Left colon (tissue), 2 donors: ENCODE measurements at regions not wholly inside any gene's neighbourhood (a gene's known extent, or its start where the extent isn't known, plus 50 kb on each side); places are given as distances from the start of the nearest gene placed in this dataset.
"Not testable (repeated sequence)": the region's sequence is repeated elsewhere in the genome, so short reads cannot be mapped to it uniquely, and the experiment has no call there.

Experiments
- ATAC-seq: fragments of 200-7000 bp; cut with Tn5 transposase; one replicate; pipeline ENCODE4 v1.9.1; 2020; ENCODE audit warnings: mild to moderate bottlenecking, moderate library complexity
- DNase-seq, 2 donors: peaks; one replicate each; pipeline ENCODE4 v3.0.0-alpha.2; 2020
- intact Hi-C, 2 donors: fragments of 100-400 bp; cut with DNase I in 1 of 2; cut with micrococcal nuclease in 1 of 2; formaldehyde crosslinking; loops; one replicate each; pipeline versions ENCODE4 v1.11.2 to v1.14.0; 2022; cut with DNase I, micrococcal nuclease
- donor health status: DM: no; HTN: no; CAD: no.
- donor health status: DM: yes; HTN: yes; CAD: no.

- intact Hi-C loops = no loop called here
- DNase-seq (no peak), ATAC-seq (no peak)
These were observed 100.4 kb downstream of the EN1 start for GRCh38 chr2:118747066-118747465.

GRCh38 chr2:118744682-118745181 lies 102.7 kb downstream of the EN1 start:
- intact Hi-C loops, ATAC-seq, DNase-seq: not testable (repeated sequence)

GRCh38 chr2:118738524-118739308 lies 108.7 kb downstream of the EN1 start:
- intact Hi-C loops = no loop called here
- DNase-seq (no peak), ATAC-seq (no peak)

GRCh38 chr2:118738106-118738505 lies 109.3 kb downstream of the EN1 start:
- intact Hi-C loops = no loop called here
- DNase-seq (no peak), ATAC-seq (no peak)

GRCh38 chr2:118737684-118738083 lies 109.8 kb downstream of the EN1 start:
- ATAC-seq (no peak), DNase-seq (no peak)
- intact Hi-C loops = no loop called here

GRCh38 chr2:118732432-118732831 lies 115.0 kb downstream of the EN1 start:
- ATAC-seq (no peak), DNase-seq (no peak)
- intact Hi-C loops = no loop called here

GRCh38 chr2:118731413-118731812 lies 116.0 kb downstream of the EN1 start:
- DNase-seq (no peak), ATAC-seq (no peak)
- intact Hi-C loops = no loop called here

GRCh38 chr2:118730405-118730804 lies 117.0 kb downstream of the EN1 start:
- DNase-seq (no peak), ATAC-seq (no peak)
- intact Hi-C loops = no loop called here

- ATAC-seq = no peak
- no peak for DNase-seq
- intact Hi-C loops = no loop called here
These were observed 117.7 kb downstream of the EN1 start for GRCh38 chr2:118729760-118730159.

- DNase-seq (no peak), ATAC-seq (no peak)
- intact Hi-C loops = no loop called here
These were observed 118.5 kb downstream of the EN1 start for GRCh38 chr2:118728984-118729383.

- intact Hi-C loops = no loop called here
- no peak for DNase-seq
- ATAC-seq = no peak
These were observed 120.6 kb downstream of the EN1 start for GRCh38 chr2:118726821-118727220.

GRCh38 chr2:118723394-118723793 lies 124.1 kb downstream of the EN1 start:
- intact Hi-C loops = no loop called here
- no peak for DNase-seq
- no peak for ATAC-seq

- intact Hi-C loops = no loop called here
- ATAC-seq = no peak
These were observed 124.5 kb downstream of the EN1 start for GRCh38 chr2:118722976-118723375.

GRCh38 chr2:118721817-118722551 lies 125.5 kb downstream of the EN1 start:
- intact Hi-C loops = no loop called here
- DNase-seq = no peak
- no peak for ATAC-seq

More at GRCh38 chr2:118722976-118723375, 124.5 kb downstream of the EN1 start:
- no peak for DNase-seq

- ATAC-seq = no peak
- no peak for DNase-seq
- intact Hi-C loops = no loop called here
These were observed 126.6 kb downstream of the EN1 start for GRCh38 chr2:118720866-118721265.

GRCh38 chr2:118718921-118719320 lies 128.5 kb downstream of the EN1 start:
- ATAC-seq (no peak), DNase-seq (no peak)
- intact Hi-C loops = no loop called here

- no peak for ATAC-seq
- DNase-seq = no peak
- intact Hi-C loops = no loop called here
These were observed 131.3 kb downstream of the EN1 start for GRCh38 chr2:118716102-118716501.

GRCh38 chr2:118714118-118714517 lies 133.3 kb downstream of the EN1 start:
- no peak for DNase-seq
- no peak for ATAC-seq
- intact Hi-C loops = no loop called here

- intact Hi-C loops = no loop called here
These were observed 135.8 kb downstream of the EN1 start for GRCh38 chr2:118711603-118712002.

GRCh38 chr2:118710481-118710880 lies 137.0 kb downstream of the EN1 start:
- DNase-seq (no peak), ATAC-seq (no peak)
- intact Hi-C loops = no loop called here

More at GRCh38 chr2:118711603-118712002, 135.8 kb downstream of the EN1 start:
- no peak for ATAC-seq
- DNase-seq = no peak
